Right hindlimb (tissue), 1 donor: ENCODE measurements at regions not wholly inside any gene's neighbourhood (a gene's known extent, or its start where the extent isn't known, plus 50 kb on each side); places are given as distances from the start of the nearest gene placed in this dataset.
"Not testable (repeated sequence)": the region's sequence is repeated elsewhere in the genome, so short reads cannot be mapped to it uniquely, and the experiment has no call there.

ENCODE experiments used
- DNase-seq: peaks from one replicate; pipeline ENCODE4 v3.0.0-alpha.2; 2018

DNA sequence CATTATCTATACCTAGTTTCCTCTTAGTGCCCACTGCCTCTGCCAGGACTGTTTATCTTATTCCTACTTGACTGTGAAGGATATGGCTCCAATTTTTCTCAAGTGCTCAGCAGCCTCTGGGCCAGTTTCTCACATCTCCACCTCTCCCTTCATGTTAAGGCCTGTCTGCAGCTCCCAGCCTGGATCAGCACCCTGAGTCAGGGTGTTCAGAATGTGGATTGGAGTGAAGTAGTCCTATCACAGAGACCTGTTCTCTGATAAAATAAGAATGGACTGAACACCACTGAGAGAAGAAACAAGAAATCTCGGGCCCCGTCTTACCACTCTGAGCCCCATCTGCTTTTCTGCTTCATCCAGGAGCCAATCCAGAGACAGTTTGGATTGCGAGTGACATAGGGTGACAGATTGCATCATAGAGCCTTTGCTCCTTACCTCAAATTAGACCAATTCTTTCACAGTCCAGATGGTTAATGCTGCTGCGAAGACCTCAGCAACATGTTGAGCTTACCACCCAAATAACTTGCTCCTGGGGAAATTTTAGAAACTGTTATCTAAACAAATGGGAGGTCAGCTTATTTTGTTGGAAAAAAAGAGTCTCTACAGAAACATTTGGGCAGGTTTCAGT is 473.1 kb downstream of the PDZRN4 start:
- no peak for DNase-seq

DNA sequence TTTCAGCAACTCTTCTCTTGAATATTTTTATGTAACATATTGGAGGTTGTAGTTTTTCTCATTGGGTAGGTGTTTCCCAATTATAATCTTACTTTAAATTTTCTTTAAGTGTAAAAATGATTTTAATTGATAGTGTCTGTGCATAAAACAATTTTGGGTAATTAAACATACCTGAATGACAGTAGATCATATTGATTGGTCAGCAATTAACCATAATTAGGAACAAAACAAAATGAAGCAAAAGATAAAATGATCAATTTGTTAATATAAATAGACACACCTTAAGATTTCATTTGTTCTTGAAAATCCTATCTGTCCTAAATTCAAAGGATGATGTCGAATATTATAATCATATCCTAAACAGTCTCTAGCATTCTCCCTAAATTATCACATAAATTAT is 468.3 kb downstream of the PDZRN4 start:
- no peak for DNase-seq

DNA sequence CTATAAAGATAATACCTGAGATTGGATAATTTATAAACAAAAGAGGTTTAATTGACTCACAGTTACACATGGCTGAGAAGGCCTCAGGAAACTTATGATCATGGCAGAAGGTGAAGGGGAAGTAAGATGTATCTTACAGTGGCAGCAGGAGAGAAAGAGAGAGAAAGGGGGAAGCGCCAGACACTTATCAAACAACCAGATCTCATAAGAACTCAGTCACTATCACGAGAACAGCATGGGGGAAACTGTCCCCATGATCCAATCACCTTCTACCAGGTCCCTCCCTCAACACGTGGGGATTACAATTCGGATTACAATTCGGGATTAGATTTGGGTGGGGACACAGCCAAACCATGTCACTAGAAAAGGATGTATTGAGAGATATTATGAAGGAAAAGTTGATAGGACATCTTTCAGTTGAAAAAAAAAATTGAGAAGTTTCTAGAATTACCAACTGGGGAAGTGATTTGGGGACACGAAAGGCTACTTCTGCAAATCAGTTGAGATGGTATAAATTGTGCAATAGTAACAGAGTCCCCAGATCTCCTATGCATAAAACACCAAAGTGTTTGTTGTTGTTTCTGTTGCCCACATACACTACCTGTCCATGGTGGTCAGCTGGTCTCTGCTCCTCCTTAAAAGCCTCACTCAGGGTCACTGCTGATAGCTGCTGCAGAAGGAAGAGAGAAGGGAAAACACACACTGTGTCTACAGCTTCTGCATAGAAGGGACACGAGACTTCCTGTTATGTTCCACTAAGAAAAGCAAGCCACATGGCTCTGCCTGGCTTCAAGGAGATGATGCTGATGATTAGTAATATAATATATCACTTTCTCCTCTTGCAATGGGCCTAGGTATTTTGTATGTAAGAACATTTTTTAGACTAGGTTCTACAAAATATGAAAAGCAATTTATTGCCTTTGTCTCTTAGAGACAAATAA is 465.5 kb downstream of the PDZRN4 start:
- DNase-seq, result no peak

DNA sequence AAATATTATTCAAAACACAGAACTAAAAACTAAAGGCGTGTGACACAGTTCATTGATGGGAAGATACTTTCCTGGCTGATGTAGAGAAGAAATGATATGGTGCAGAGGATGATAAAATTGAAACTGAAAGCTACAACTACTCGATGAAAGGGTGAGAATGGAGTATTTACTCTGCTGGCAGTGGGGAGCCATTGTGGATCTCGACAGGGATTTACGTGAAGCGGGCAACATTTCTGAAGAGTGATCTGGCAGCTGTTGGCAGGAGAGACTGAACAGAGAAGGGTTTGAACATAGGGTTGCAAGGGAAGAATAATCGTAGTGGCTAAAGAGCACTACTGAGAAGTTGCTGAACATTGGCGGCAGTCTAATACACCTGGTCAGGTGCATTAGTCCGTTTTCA is 464.9 kb downstream of the PDZRN4 start:
- no peak for DNase-seq

DNA sequence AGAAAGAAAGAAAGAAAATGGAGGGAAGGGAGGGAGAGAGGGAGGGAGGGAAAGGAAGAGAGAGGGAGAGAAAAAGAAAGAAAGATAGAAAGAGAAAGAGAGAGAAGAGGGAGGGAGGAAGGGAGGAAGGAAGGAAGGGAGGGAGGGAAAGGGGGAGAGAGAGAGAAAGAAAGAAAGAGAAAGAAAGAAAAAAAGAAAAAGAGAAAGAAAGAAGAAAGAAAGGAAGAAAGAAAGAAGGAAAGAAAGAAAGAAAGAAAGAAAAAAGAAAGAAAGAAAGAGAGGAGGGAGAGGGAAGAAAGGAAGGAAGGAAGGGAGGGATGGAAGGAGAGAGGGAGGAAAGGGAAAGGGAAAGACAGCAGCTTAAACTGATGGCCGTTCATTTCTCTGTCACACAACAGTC is 457.5 kb downstream of the PDZRN4 start:
- DNase-seq, result no peak

DNA sequence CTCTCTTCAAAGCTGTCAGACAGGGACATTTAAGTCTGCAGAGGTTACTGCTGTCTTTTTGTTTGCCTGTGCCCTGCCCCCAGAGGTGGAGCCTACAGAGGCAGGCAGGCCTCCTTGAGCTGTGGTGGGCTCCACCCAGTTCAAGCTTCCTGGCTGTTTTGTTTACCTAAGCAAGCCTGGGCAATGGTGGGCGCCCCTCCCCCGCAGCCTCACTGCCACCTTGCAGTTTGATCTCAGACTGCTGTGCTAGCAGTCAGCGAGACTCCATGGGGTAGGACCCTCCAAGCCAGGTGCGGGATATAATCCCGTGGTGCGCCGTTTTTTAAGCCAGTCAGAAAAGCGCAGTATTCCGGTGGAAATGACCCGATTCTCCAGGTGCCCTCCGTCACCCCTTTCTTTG is 454.7 kb downstream of the PDZRN4 start:
- not testable (repeated sequence) for DNase-seq

DNA sequence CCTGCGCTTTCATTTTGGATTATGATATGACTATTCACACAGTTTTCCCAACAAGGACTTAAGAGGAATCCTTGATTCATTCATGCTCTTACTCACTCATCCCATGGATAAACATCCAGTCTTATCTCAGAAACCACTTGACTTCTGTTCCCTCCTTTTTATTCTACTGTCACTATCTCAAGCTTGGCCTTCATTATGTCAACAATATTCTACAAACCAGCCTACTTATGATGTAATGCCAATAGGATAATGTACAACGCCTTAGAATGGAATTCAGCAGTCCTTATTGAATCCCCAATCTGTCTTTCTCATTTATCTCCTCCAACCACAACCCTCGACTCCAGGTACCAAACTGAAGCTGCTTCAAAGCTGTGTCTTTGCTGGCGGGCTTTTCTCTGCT is 448.5 kb downstream of the PDZRN4 start:
- DNase-seq, result no peak

DNA sequence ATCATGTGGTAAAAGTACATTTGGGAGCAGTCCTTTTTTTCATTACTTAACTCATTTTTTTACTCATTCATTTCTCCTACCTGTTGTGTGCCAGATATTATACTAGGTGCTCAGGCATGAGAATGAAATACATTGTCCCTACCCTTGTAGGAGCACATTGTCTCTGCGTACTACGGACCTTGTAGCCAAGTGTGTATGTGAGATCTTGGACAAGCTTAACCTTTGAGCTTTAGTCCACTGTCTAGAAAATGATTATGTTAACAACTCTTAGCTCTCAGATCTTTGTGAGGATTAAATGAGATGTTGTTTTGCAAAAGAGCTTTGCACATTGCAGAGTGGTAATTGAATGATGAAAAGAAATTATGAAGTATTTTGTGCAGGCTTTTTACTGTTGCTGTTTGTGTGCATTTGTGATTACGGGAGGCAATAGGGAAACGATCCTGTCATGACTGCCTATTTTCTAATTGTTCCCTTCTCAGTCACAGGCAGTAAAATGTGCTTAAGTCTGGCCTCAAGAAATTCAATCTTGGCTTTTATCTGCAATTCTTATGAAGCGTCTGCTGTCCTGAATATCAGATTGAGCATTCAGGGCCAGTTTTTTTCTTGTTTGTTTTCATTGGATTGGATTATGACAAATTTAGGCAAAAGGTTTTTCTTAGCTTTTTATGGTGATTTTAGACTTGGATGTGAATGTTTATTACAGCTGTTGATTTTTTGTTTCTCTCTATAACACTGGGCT is 447.7 kb downstream of the PDZRN4 start:
- no peak for DNase-seq

DNA sequence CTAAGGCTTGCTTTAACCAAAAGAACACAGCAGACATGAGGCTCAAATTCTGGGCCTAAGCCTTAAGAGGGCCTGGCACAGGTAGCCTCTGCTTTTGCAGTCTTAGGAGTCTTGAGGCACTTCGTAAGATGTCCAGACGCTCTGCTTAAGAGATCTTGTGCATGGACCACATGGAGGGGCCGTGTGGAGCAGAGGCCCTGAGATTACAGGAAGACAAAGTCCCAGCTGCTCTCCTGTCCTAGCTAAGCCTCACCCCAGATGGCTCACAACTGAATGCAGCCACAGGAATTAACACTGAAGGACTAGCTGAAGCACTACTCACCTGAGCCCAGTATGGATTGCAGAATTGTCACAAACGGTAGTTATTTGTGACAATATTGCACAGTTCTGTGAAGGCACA is 446.0 kb downstream of the PDZRN4 start:
- no peak for DNase-seq

DNA sequence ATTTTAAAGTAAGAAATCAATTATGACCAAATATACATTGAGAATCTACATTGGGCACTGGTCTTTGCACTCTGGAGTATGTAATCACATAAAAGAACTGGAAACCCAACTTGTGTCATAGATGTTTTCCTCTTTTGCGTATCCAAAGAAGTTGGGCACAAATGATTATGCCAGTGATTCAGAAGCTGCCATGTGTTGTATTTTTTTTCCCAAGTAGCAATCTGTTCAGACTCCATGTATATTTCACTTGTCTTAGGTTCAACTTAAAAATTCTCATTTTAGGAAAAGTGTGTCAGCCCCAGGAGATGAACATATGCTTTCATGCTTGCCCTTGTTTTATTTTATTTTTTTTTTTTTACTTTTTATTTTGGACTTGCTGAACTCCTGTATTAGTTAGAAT is 441.5 kb downstream of the PDZRN4 start:
- no peak for DNase-seq

DNA sequence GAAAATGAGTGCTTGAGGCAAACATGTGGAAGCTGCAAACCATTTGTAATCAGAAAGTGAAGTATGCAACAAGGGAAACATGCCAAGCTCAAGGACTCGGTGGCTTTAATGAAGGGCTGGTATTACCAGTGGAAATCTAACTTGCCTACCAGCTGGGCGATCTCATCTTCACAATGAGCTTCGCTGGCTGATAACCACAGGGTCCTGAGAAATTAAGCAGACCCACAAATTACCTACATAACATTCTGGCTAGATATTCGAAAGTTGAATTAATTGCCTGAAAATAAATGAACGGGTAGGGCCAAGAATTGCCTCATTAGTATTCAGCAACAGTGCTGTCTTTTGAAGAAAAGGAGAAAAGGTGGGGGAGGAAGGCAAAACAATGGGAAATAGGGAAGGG is 439.4 kb downstream of the PDZRN4 start:
- DNase-seq, result no peak

DNA sequence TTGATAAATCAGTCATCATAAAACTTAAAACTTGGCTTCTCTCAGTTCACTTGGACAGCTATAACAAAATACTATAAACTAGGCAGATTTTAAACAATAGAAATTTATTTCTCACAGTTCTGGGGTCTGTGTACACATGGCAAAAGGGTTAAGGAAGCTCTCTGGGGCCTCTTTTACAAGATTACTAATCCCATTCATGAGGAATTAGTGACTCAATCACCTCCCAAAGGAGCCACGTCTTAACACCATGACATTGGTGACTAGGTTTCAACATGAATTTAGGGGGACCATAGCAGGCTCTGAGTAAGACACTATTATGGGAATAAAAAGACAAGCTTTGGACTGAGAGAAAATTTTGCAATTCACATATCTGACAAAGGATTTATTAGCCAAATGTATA is 436.5 kb downstream of the PDZRN4 start:
- no peak for DNase-seq
